Natural killer cell (primary cell): ENCODE measurements at regions not wholly inside any gene's neighbourhood (a gene's known extent, or its start where the extent isn't known, plus 50 kb on each side); places are given as distances from the start of the nearest gene placed in this dataset.

ENCODE experiments used
- ATAC-seq, 3 donors: fragments of 150-1000 bp in 2 of 3; fragments of 200-7000 bp in 1 of 3; cut with Tn5 transposase; 1 replicate in 1 of 3; 2 replicates in 2 of 3; pipeline ENCODE4 v1.10.0; 2021; ENCODE audit warnings: mild to moderate bottlenecking in 2 of 3, moderate library complexity in 2 of 3
- DNase-seq, 2 donors: peaks; one replicate each; pipeline versions ENCODE4 v3.0.0 to v3.0.0-alpha.2; 2013 to 2021; ENCODE audit warnings: mixed read lengths in 1 of 2
- H3K27ac ChIP-seq: one replicate; pipeline ENCODE4 v1.5.1; 2013; ENCODE audit warnings: mild to moderate bottlenecking, low read length
- H3K27me3 ChIP-seq: one replicate; pipeline ENCODE4 v1.6.1; 2013; ENCODE audit warnings: low read length; ENCODE audit not compliant: control insufficient read depth, insufficient read depth
- H3K36me3 ChIP-seq: one replicate; pipeline ENCODE4 v1.6.1; 2013; ENCODE audit warnings: low read length; ENCODE audit not compliant: control insufficient read depth, insufficient read depth
- H3K4me1 ChIP-seq: one replicate; pipeline ENCODE4 v1.6.1; 2013; ENCODE audit warnings: low read length; ENCODE audit not compliant: control insufficient read depth, insufficient read depth
- H3K4me3 ChIP-seq: one replicate; pipeline ENCODE4 v1.5.1; 2013; ENCODE audit warnings: low read length
- H3K9me3 ChIP-seq: one replicate; pipeline ENCODE4 v1.6.1; 2013; ENCODE audit warnings: low read length; ENCODE audit not compliant: control insufficient read depth, insufficient read depth
- H3K27ac Mint-ChIP-seq, 2 donors: one replicate each; pipeline ENCODE4 v1.8.0; 2022; ENCODE audit warnings: mild to moderate bottlenecking in 2 of 2, mixed read lengths in 2 of 2, moderate library complexity in 1 of 2
- H3K27me3 Mint-ChIP-seq, 2 donors: one replicate each; pipeline ENCODE4 v1.8.0; 2022; ENCODE audit warnings: low read depth in 2 of 2, mixed read lengths in 2 of 2
- H3K36me3 Mint-ChIP-seq: one replicate; pipeline ENCODE4 v1.8.0; 2022; ENCODE audit warnings: mixed read lengths
- H3K4me1 Mint-ChIP-seq, 2 donors: one replicate each; pipeline ENCODE4 v1.8.0; 2022; ENCODE audit warnings: mixed read lengths in 2 of 2
- H3K4me3 Mint-ChIP-seq: one replicate; pipeline ENCODE4 v1.8.0; 2022; ENCODE audit warnings: mild to moderate bottlenecking, moderate library complexity, mixed read lengths
- H3K9me3 Mint-ChIP-seq, 2 donors: one replicate each; pipeline ENCODE4 v1.8.0; 2022; ENCODE audit warnings: mixed read lengths in 2 of 2
- WGBS: methylation state at CpG from one replicate; pipeline ENCODE4 v1.1.7; 2013; ENCODE audit warnings: missing lambda C conversion rate; ENCODE audit not compliant: insufficient coverage; 5-methylcytosine and 5-hydroxymethylcytosine counted together
- intact Hi-C: fragments of 100-400 bp; cut with micrococcal nuclease; formaldehyde crosslinking; loops from one replicate; pipeline ENCODE4 v1.14.2; 2022
- TF ChIP-seq, protein P1 (sequence below): fragments of 200-600 bp; IDR thresholded peaks from one replicate; pipeline ENCODE4 v1.8.0; 2022; ENCODE audit warnings: antibody characterized with exemption

DNA sequence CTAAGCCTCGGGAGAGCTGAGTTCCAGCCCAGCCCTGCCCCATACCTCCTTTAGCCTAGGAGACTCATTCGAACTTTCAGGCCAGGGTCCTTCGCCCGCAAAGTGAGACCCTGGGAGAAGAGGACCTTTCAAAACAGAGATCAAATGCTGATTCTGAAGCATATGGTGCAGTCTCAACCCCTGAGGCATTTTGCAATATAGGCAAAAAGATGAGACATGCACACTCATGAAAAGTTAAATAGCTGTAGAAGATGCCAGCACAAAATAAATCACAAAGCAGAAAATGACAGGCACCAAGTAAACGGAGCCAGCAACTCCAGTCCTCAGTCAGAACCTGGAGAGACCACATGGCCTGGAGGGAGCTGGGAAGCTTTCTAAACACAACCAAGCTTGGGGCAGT lies 542.7 kb upstream of the RAB6C start:
- 74% methylated on average over 5 of the region's 5 CpGs for WGBS

DNA sequence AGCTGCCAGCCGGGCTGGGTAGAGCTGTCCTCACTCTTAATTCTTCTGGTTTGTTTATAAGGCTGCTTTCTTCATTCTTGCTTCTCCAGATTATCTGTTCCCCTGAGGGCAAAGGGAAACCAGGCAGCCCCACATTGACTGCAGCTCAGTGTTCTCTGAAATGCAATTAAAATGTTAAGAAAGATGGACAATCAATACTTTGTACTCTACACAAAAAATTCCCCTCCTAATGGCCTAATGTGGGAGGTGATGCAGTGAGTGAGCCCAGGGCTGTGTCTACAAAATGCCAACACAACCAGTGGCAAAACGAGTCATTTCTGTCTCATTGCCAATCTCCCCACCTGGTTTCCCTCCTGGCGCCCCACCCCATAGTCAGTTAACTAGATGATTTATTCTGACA lies 541.7 kb upstream of the RAB6C start:
- H3K9me3 Mint-ChIP-seq, result no peaks in the 10 kb centered on the region
- no peaks in the 10 kb centered on the region for H3K4me1 Mint-ChIP-seq
- TF ChIP-seq, protein P1, sequence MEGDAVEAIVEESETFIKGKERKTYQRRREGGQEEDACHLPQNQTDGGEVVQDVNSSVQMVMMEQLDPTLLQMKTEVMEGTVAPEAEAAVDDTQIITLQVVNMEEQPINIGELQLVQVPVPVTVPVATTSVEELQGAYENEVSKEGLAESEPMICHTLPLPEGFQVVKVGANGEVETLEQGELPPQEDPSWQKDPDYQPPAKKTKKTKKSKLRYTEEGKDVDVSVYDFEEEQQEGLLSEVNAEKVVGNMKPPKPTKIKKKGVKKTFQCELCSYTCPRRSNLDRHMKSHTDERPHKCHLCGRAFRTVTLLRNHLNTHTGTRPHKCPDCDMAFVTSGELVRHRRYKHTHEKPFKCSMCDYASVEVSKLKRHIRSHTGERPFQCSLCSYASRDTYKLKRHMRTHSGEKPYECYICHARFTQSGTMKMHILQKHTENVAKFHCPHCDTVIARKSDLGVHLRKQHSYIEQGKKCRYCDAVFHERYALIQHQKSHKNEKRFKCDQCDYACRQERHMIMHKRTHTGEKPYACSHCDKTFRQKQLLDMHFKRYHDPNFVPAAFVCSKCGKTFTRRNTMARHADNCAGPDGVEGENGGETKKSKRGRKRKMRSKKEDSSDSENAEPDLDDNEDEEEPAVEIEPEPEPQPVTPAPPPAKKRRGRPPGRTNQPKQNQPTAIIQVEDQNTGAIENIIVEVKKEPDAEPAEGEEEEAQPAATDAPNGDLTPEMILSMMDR, result no peak
- WGBS, result 67% methylated on average over 3 of the region's 3 CpGs
- Histone ChIP-seq H3K36me3 (no peaks in the 10 kb centered on the region), H3K27ac (no peak overlapping the region), H3K27me3 (no peaks in the 10 kb centered on the region), H3K9me3 (no peaks in the 10 kb centered on the region), H3K4me1 (no peaks in the 10 kb centered on the region), H3K4me3 (no peak overlapping the region)
- DNase-seq (no peak), ATAC-seq (no peak)
- no peaks in the 10 kb centered on the region for H3K36me3 Mint-ChIP-seq
- no peak overlapping the region for H3K27ac Mint-ChIP-seq
- no peak overlapping the region for H3K4me3 Mint-ChIP-seq
- H3K27me3 Mint-ChIP-seq, result no peaks in the 10 kb centered on the region
- intact Hi-C loops, result no loop called here

More for the DNA sequence above, 542.7 kb upstream of the RAB6C start:
- Histone ChIP-seq H3K9me3 (no peaks in the 10 kb centered on the region), H3K27me3 (no peaks in the 10 kb centered on the region), H3K4me1 (no peaks in the 10 kb centered on the region), H3K4me3 (no peak overlapping the region), H3K27ac (no peak overlapping the region), H3K36me3 (no peaks in the 10 kb centered on the region)
- no peak overlapping the region for H3K4me3 Mint-ChIP-seq
- no peaks in the 10 kb centered on the region for H3K36me3 Mint-ChIP-seq
- DNase-seq (no peak), ATAC-seq (no peak)
- no peak overlapping the region for H3K27ac Mint-ChIP-seq
- no peaks in the 10 kb centered on the region for H3K4me1 Mint-ChIP-seq
- H3K9me3 Mint-ChIP-seq, result no peaks in the 10 kb centered on the region
- no peaks in the 10 kb centered on the region for H3K27me3 Mint-ChIP-seq
- intact Hi-C loops, result no loop called here
- TF ChIP-seq, protein P1, result no peak

- no peaks in the 10 kb centered on the region for H3K36me3 Mint-ChIP-seq
- Histone ChIP-seq H3K4me1 (no peaks in the 10 kb centered on the region), H3K9me3 (no peaks in the 10 kb centered on the region), H3K36me3 (no peaks in the 10 kb centered on the region), H3K4me3 (no peak overlapping the region), H3K27me3 (no peaks in the 10 kb centered on the region), H3K27ac (no peak overlapping the region)
- H3K27me3 Mint-ChIP-seq, result peaks cover 0 to 1% of the 10 kb centered on the region in 2 donors
- TF ChIP-seq, protein P1, result no peak
- no peak overlapping the region for H3K4me3 Mint-ChIP-seq
- DNase-seq, result no peak
- no peaks in the 10 kb centered on the region for H3K9me3 Mint-ChIP-seq
- no peak overlapping the region for H3K27ac Mint-ChIP-seq
- H3K4me1 Mint-ChIP-seq, result no peaks in the 10 kb centered on the region
- intact Hi-C loops, result no loop called here
- no peak for ATAC-seq
- WGBS, result 91% methylated on average over 13 of the region's 13 CpGs
Observed at GRCh38 chr2:129438501-129439057, 540.9 kb upstream of the RAB6C start.
